ENCODE measurements at regions not wholly inside any gene's neighbourhood (a gene's known extent, or its start where the extent isn't known, plus 50 kb on each side); places are given as distances from the start of the nearest gene placed in this dataset.

- H2AK5ac ChIP-seq (ENCODE audit: low read depth, low read length) = no peak overlapping the region
- H2BK5ac ChIP-seq (ENCODE audit: low read length) = no peak overlapping the region
- H3K27ac ChIP-seq (replicated peaks; ENCODE audit: low read length) = no peak overlapping the region
- no peak overlapping the region for H2AFZ ChIP-seq (ENCODE audit: low read length)
- no peak overlapping the region for H3K9ac ChIP-seq (ENCODE audit: low read depth, low read length, poor library complexity)
- no peaks in the 10 kb centered on the region for H3K4me1 ChIP-seq (ENCODE audit: control insufficient read depth in 2 of 2, insufficient read depth in 1 of 2, low read depth in 1 of 2, low read length in 2 of 2)
- no peak for DNase-seq (ENCODE audit: low spot score)
- H3K79me1 ChIP-seq (ENCODE audit: low read depth, low read length) = no peaks in the 10 kb centered on the region
- no CpG with 5 or more reads among the region's 2 CpGs for WGBS, 2 donors (ENCODE audit: extremely low coverage in 2 of 2, insufficient read length in 2 of 2, insufficient replicate concordance in 1 of 2)
- H3K27me3 ChIP-seq (ENCODE audit: control insufficient read depth in 3 of 3, insufficient read depth in 3 of 3, low read depth in 1 of 3, low read length in 3 of 3) = no peaks in the 10 kb centered on the region
- H3K14ac ChIP-seq (ENCODE audit: low read length) = no peak overlapping the region
- H4K91ac ChIP-seq (ENCODE audit: low read depth, low read length, poor library complexity) = no peak overlapping the region
- H4K8ac ChIP-seq (ENCODE audit: low read depth, low read length) = no peak overlapping the region
- no peak overlapping the region for H2BK15ac ChIP-seq (ENCODE audit: low read length)
- H3K4ac ChIP-seq (ENCODE audit: low read length) = no peak overlapping the region
- no peak overlapping the region for H3K18ac ChIP-seq (ENCODE audit: low read length)
- H3K36me3 ChIP-seq (replicated peaks in 1 of 2; ENCODE audit: control insufficient read depth in 2 of 2, insufficient read depth in 2 of 2, low read length in 2 of 2) = no peaks in the 10 kb centered on the region
- no peak overlapping the region for H2BK12ac ChIP-seq (ENCODE audit: low read length)
- H3K23ac ChIP-seq (ENCODE audit: low read depth, low read length, poor library complexity) = no peak overlapping the region
- H2BK120ac ChIP-seq (ENCODE audit: low read depth, low read length) = no peak overlapping the region
- H3K9me3 ChIP-seq (replicated peaks in 1 of 2; ENCODE audit: control insufficient read depth in 2 of 2, insufficient read depth in 1 of 2, low read depth in 1 of 2, low read length in 2 of 2) = no peaks in the 10 kb centered on the region
- no peak overlapping the region for H3K4me2 ChIP-seq (ENCODE audit: insufficient read depth, low read length, poor library complexity, severe bottlenecking)
- H3K4me3 ChIP-seq (ENCODE audit: low read length in 2 of 2) = no peak overlapping the region
Measured at GRCh38 chr1:173267453-173267945, 60.4 kb upstream of the TNFSF4 start.

- no peak overlapping the region for H3K4ac ChIP-seq (ENCODE audit: low read length)
- no peak overlapping the region for H2BK12ac ChIP-seq (ENCODE audit: low read length)
- H3K9me3 ChIP-seq (replicated peaks in 1 of 2; ENCODE audit: control insufficient read depth in 2 of 2, insufficient read depth in 1 of 2, low read depth in 1 of 2, low read length in 2 of 2) = no peaks in the 10 kb centered on the region
- H3K27me3 ChIP-seq (ENCODE audit: control insufficient read depth in 3 of 3, insufficient read depth in 3 of 3, low read depth in 1 of 3, low read length in 3 of 3) = no peaks in the 10 kb centered on the region
- H2BK15ac ChIP-seq (ENCODE audit: low read length) = no peak overlapping the region
- no peak overlapping the region for H3K14ac ChIP-seq (ENCODE audit: low read length)
- H4K91ac ChIP-seq (ENCODE audit: low read depth, low read length, poor library complexity) = no peak overlapping the region
- H2BK5ac ChIP-seq (ENCODE audit: low read length) = no peak overlapping the region
- H3K4me2 ChIP-seq (ENCODE audit: insufficient read depth, low read length, poor library complexity, severe bottlenecking) = no peak overlapping the region
- no peaks in the 10 kb centered on the region for H3K36me3 ChIP-seq (replicated peaks in 1 of 2; ENCODE audit: control insufficient read depth in 2 of 2, insufficient read depth in 2 of 2, low read length in 2 of 2)
- no peak overlapping the region for H2AK5ac ChIP-seq (ENCODE audit: low read depth, low read length)
- no peak overlapping the region for H3K18ac ChIP-seq (ENCODE audit: low read length)
- no peaks in the 10 kb centered on the region for H3K79me1 ChIP-seq (ENCODE audit: low read depth, low read length)
- no peak overlapping the region for H2BK120ac ChIP-seq (ENCODE audit: low read depth, low read length)
- no peak overlapping the region for H3K27ac ChIP-seq (replicated peaks; ENCODE audit: low read length)
- WGBS, 2 donors (ENCODE audit: extremely low coverage in 2 of 2, insufficient read length in 2 of 2, insufficient replicate concordance in 1 of 2) = no CpG with 5 or more reads among the region's 1 CpG
- DNase-seq (ENCODE audit: low spot score) = no peak
- H3K4me1 ChIP-seq (ENCODE audit: control insufficient read depth in 2 of 2, insufficient read depth in 1 of 2, low read depth in 1 of 2, low read length in 2 of 2) = no peaks in the 10 kb centered on the region
- no peak overlapping the region for H3K4me3 ChIP-seq (ENCODE audit: low read length in 2 of 2)
- no peak overlapping the region for H4K8ac ChIP-seq (ENCODE audit: low read depth, low read length)
- H2AFZ ChIP-seq (ENCODE audit: low read length) = no peak overlapping the region
- no peak overlapping the region for H3K9ac ChIP-seq (ENCODE audit: low read depth, low read length, poor library complexity)
- no peak overlapping the region for H3K23ac ChIP-seq (ENCODE audit: low read depth, low read length, poor library complexity)
Measured at GRCh38 chr1:173268261-173268660, 61.1 kb upstream of the TNFSF4 start.

GRCh38 chr1:173268786-173269277 lies 61.7 kb upstream of the TNFSF4 start:
- no peak overlapping the region for H2AFZ ChIP-seq (ENCODE audit: low read length)
- H3K4me3 ChIP-seq (ENCODE audit: low read length in 2 of 2) = no peak overlapping the region
- no CpG with 5 or more reads among the region's 3 CpGs for whole genome bisulfite sequencing, 2 donors (ENCODE audit: extremely low coverage in 2 of 2, insufficient read length in 2 of 2, insufficient replicate concordance in 1 of 2)
- H3K9me3 ChIP-seq (replicated peaks in 1 of 2; ENCODE audit: control insufficient read depth in 2 of 2, insufficient read depth in 1 of 2, low read depth in 1 of 2, low read length in 2 of 2) = no peaks in the 10 kb centered on the region
- H3K23ac ChIP-seq (ENCODE audit: low read depth, low read length, poor library complexity) = no peak overlapping the region
- no peak overlapping the region for H3K4ac ChIP-seq (ENCODE audit: low read length)
- no peaks in the 10 kb centered on the region for H3K36me3 ChIP-seq (replicated peaks in 1 of 2; ENCODE audit: control insufficient read depth in 2 of 2, insufficient read depth in 2 of 2, low read length in 2 of 2)
- no peak overlapping the region for H3K18ac ChIP-seq (ENCODE audit: low read length)
- H3K14ac ChIP-seq (ENCODE audit: low read length) = no peak overlapping the region
- H2BK12ac ChIP-seq (ENCODE audit: low read length) = no peak overlapping the region
- H3K9ac ChIP-seq (ENCODE audit: low read depth, low read length, poor library complexity) = no peak overlapping the region
- no peak overlapping the region for H4K8ac ChIP-seq (ENCODE audit: low read depth, low read length)
- H3K79me1 ChIP-seq (ENCODE audit: low read depth, low read length) = no peaks in the 10 kb centered on the region
- no peaks in the 10 kb centered on the region for H3K27me3 ChIP-seq (ENCODE audit: control insufficient read depth in 3 of 3, insufficient read depth in 3 of 3, low read depth in 1 of 3, low read length in 3 of 3)
- H3K4me2 ChIP-seq (ENCODE audit: insufficient read depth, low read length, poor library complexity, severe bottlenecking) = no peak overlapping the region
- H3K4me1 ChIP-seq (ENCODE audit: control insufficient read depth in 2 of 2, insufficient read depth in 1 of 2, low read depth in 1 of 2, low read length in 2 of 2) = no peaks in the 10 kb centered on the region
- H2BK120ac ChIP-seq (ENCODE audit: low read depth, low read length) = no peak overlapping the region
- no peak overlapping the region for H4K91ac ChIP-seq (ENCODE audit: low read depth, low read length, poor library complexity)
- DNase-seq (ENCODE audit: low spot score) = no peak
- no peak overlapping the region for H3K27ac ChIP-seq (replicated peaks; ENCODE audit: low read length)
- H2BK5ac ChIP-seq (ENCODE audit: low read length) = no peak overlapping the region
- no peak overlapping the region for H2AK5ac ChIP-seq (ENCODE audit: low read depth, low read length)
- no peak overlapping the region for H2BK15ac ChIP-seq (ENCODE audit: low read length)

GRCh38 chr1:173269490-173270230 lies 62.5 kb upstream of the TNFSF4 start:
- no peak overlapping the region for H3K23ac ChIP-seq (ENCODE audit: low read depth, low read length, poor library complexity)
- H3K36me3 ChIP-seq (replicated peaks in 1 of 2; ENCODE audit: control insufficient read depth in 2 of 2, insufficient read depth in 2 of 2, low read length in 2 of 2) = no peaks in the 10 kb centered on the region
- DNase-seq (ENCODE audit: low spot score) = no peak
- H3K4me2 ChIP-seq (ENCODE audit: insufficient read depth, low read length, poor library complexity, severe bottlenecking) = no peak overlapping the region
- no peak overlapping the region for H2BK120ac ChIP-seq (ENCODE audit: low read depth, low read length)
- H3K4ac ChIP-seq (ENCODE audit: low read length) = no peak overlapping the region
- no peaks in the 10 kb centered on the region for H3K27me3 ChIP-seq (ENCODE audit: control insufficient read depth in 3 of 3, insufficient read depth in 3 of 3, low read depth in 1 of 3, low read length in 3 of 3)
- H2BK15ac ChIP-seq (ENCODE audit: low read length) = no peak overlapping the region
- no peak overlapping the region for H3K27ac ChIP-seq (replicated peaks; ENCODE audit: low read length)
- WGBS, 2 donors (ENCODE audit: extremely low coverage in 2 of 2, insufficient read length in 2 of 2, insufficient replicate concordance in 1 of 2) = no CpG with 5 or more reads among the region's 2 CpGs
- H3K14ac ChIP-seq (ENCODE audit: low read length) = no peak overlapping the region
- H3K9me3 ChIP-seq (replicated peaks in 1 of 2; ENCODE audit: control insufficient read depth in 2 of 2, insufficient read depth in 1 of 2, low read depth in 1 of 2, low read length in 2 of 2) = no peaks in the 10 kb centered on the region
- H4K91ac ChIP-seq (ENCODE audit: low read depth, low read length, poor library complexity) = no peak overlapping the region
- no peak overlapping the region for H2AFZ ChIP-seq (ENCODE audit: low read length)
- H2BK12ac ChIP-seq (ENCODE audit: low read length) = no peak overlapping the region
- H2BK5ac ChIP-seq (ENCODE audit: low read length) = no peak overlapping the region
- H3K4me1 ChIP-seq (ENCODE audit: control insufficient read depth in 2 of 2, insufficient read depth in 1 of 2, low read depth in 1 of 2, low read length in 2 of 2) = no peaks in the 10 kb centered on the region
- no peak overlapping the region for H2AK5ac ChIP-seq (ENCODE audit: low read depth, low read length)
- no peak overlapping the region for H3K9ac ChIP-seq (ENCODE audit: low read depth, low read length, poor library complexity)
- no peaks in the 10 kb centered on the region for H3K79me1 ChIP-seq (ENCODE audit: low read depth, low read length)
- H4K8ac ChIP-seq (ENCODE audit: low read depth, low read length) = no peak overlapping the region
- H3K4me3 ChIP-seq (ENCODE audit: low read length in 2 of 2) = no peak overlapping the region
- no peak overlapping the region for H3K18ac ChIP-seq (ENCODE audit: low read length)

All from neuronal stem cell (in vitro differentiated cells).